ENCODE measurements at regions not wholly inside any gene's neighbourhood (a gene's known extent, or its start where the extent isn't known, plus 50 kb on each side); places are given as distances from the start of the nearest gene placed in this dataset.

- H3K27ac ChIP-seq (ENCODE audit: low read depth in 1 of 3, low read length in 2 of 3), result no peak overlapping the region
- no peak for DNase-seq
- peaks cover 0 to 5% (median 0%) of the 10 kb centered on the region in 3 donors for H3K27me3 ChIP-seq (ENCODE audit: control insufficient read depth in 3 of 3, insufficient read depth in 3 of 3, low read length in 3 of 3)
- H3K36me3 ChIP-seq (ENCODE audit: control insufficient read depth in 3 of 3, insufficient read depth in 2 of 3, low read depth in 1 of 3, low read length in 3 of 3), result no peaks in the 10 kb centered on the region
- no peak for FAIRE-seq
- peaks cover 0 to 4% (median 0%) of the 10 kb centered on the region in 3 donors for H3K4me1 ChIP-seq (ENCODE audit: control insufficient read depth in 3 of 3, insufficient read depth in 2 of 3, low read depth in 1 of 3, low read length in 2 of 3)
- H3K4me3 ChIP-seq (ENCODE audit: low read depth in 1 of 3, low read length in 3 of 3), result no peak overlapping the region
- no peaks in the 10 kb centered on the region for H3K9me3 ChIP-seq (ENCODE audit: control insufficient read depth in 2 of 2, insufficient read depth in 1 of 2, low read depth in 1 of 2, low read length in 1 of 2)
- 70 to 75% (median 71%) methylated on average over 8 of the region's 8 CpGs for WGBS, 3 donors
Measured at GRCh38 chr15:69823223-69823907, 274.4 kb downstream of the TLE3 start.

GRCh38 chr15:69824075-69824876, 273.4 kb downstream of the TLE3 start:
- Histone ChIP-seq H3K4me1 (ENCODE audit: control insufficient read depth in 3 of 3, insufficient read depth in 2 of 3, low read depth in 1 of 3, low read length in 2 of 3) (peaks cover 0 to 3% (median 0%) of the 10 kb centered on the region in 3 donors), H3K27me3 (ENCODE audit: control insufficient read depth in 3 of 3, insufficient read depth in 3 of 3, low read length in 3 of 3) (peaks cover 0 to 5% (median 0%) of the 10 kb centered on the region in 3 donors), H3K9me3 (ENCODE audit: control insufficient read depth in 2 of 2, insufficient read depth in 1 of 2, low read depth in 1 of 2, low read length in 1 of 2) (no peaks in the 10 kb centered on the region), H3K27ac (ENCODE audit: low read depth in 1 of 3, low read length in 2 of 3) (no peak overlapping the region), H3K36me3 (ENCODE audit: control insufficient read depth in 3 of 3, insufficient read depth in 2 of 3, low read depth in 1 of 3, low read length in 3 of 3) (no peaks in the 10 kb centered on the region), H3K4me3 (ENCODE audit: low read depth in 1 of 3, low read length in 3 of 3) (no peak overlapping the region)
- FAIRE-seq (no peak), DNase-seq (no peak)
- 82 to 85% (median 84%) methylated on average over 9 of the region's 9 CpGs for WGBS, 3 donors

GRCh38 chr15:69824877-69825406, 272.8 kb downstream of the TLE3 start:
- Histone ChIP-seq H3K27me3 (ENCODE audit: control insufficient read depth in 3 of 3, insufficient read depth in 3 of 3, low read length in 3 of 3) (peaks cover 0 to 5% (median 0%) of the 10 kb centered on the region in 3 donors), H3K9me3 (ENCODE audit: control insufficient read depth in 2 of 2, insufficient read depth in 1 of 2, low read depth in 1 of 2, low read length in 1 of 2) (no peaks in the 10 kb centered on the region), H3K4me1 (ENCODE audit: control insufficient read depth in 3 of 3, insufficient read depth in 2 of 3, low read depth in 1 of 3, low read length in 2 of 3) (no peaks in the 10 kb centered on the region), H3K4me3 (ENCODE audit: low read depth in 1 of 3, low read length in 3 of 3) (no peak overlapping the region), H3K27ac (ENCODE audit: low read depth in 1 of 3, low read length in 2 of 3) (no peak overlapping the region), H3K36me3 (ENCODE audit: control insufficient read depth in 3 of 3, insufficient read depth in 2 of 3, low read depth in 1 of 3, low read length in 3 of 3) (no peaks in the 10 kb centered on the region)
- DNase-seq (no peak), FAIRE-seq (no peak)
- WGBS, 3 donors, result 95% methylated on average over 2 of the region's 2 CpGs

GRCh38 chr15:69825941-69826818, 271.5 kb downstream of the TLE3 start:
- FAIRE-seq, result no peak
- 65 to 78% (median 73%) methylated on average over 17 of the region's 17 CpGs for WGBS, 3 donors

GRCh38 chr15:69826819-69827175, 270.9 kb downstream of the TLE3 start:
- no peak overlapping the region for H3K27ac ChIP-seq (ENCODE audit: low read depth in 1 of 3, low read length in 2 of 3)
- 76 to 95% (median 87%) methylated on average over 3 of the region's 3 CpGs for WGBS, 3 donors
- FAIRE-seq (no peak), DNase-seq (no peak)
- no peaks in the 10 kb centered on the region for H3K9me3 ChIP-seq (ENCODE audit: control insufficient read depth in 2 of 2, insufficient read depth in 1 of 2, low read depth in 1 of 2, low read length in 1 of 2)
- H3K4me3 ChIP-seq (ENCODE audit: low read depth in 1 of 3, low read length in 3 of 3), result no peak overlapping the region
- H3K27me3 ChIP-seq (ENCODE audit: control insufficient read depth in 3 of 3, insufficient read depth in 3 of 3, low read length in 3 of 3), result no peaks in the 10 kb centered on the region
- H3K4me1 ChIP-seq (ENCODE audit: control insufficient read depth in 3 of 3, insufficient read depth in 2 of 3, low read depth in 1 of 3, low read length in 2 of 3), result no peaks in the 10 kb centered on the region
- H3K36me3 ChIP-seq (ENCODE audit: control insufficient read depth in 3 of 3, insufficient read depth in 2 of 3, low read depth in 1 of 3, low read length in 3 of 3), result no peaks in the 10 kb centered on the region

More at GRCh38 chr15:69825941-69826818, 271.5 kb downstream of the TLE3 start:
- H3K27me3 ChIP-seq (ENCODE audit: control insufficient read depth in 3 of 3, insufficient read depth in 3 of 3, low read length in 3 of 3), result peaks cover 0 to 3% (median 0%) of the 10 kb centered on the region in 3 donors
- H3K36me3 ChIP-seq (ENCODE audit: control insufficient read depth in 3 of 3, insufficient read depth in 2 of 3, low read depth in 1 of 3, low read length in 3 of 3), result no peaks in the 10 kb centered on the region
- H3K4me3 ChIP-seq (ENCODE audit: low read depth in 1 of 3, low read length in 3 of 3), result no peak overlapping the region
- H3K4me1 ChIP-seq (ENCODE audit: control insufficient read depth in 3 of 3, insufficient read depth in 2 of 3, low read depth in 1 of 3, low read length in 2 of 3), result no peaks in the 10 kb centered on the region
- no peak overlapping the region for H3K27ac ChIP-seq (ENCODE audit: low read depth in 1 of 3, low read length in 2 of 3)
- no peak for DNase-seq
- no peaks in the 10 kb centered on the region for H3K9me3 ChIP-seq (ENCODE audit: control insufficient read depth in 2 of 2, insufficient read depth in 1 of 2, low read depth in 1 of 2, low read length in 1 of 2)

GRCh38 chr15:69827751-69828150, 270.0 kb downstream of the TLE3 start:
- Histone ChIP-seq H3K4me1 (ENCODE audit: control insufficient read depth in 3 of 3, insufficient read depth in 2 of 3, low read depth in 1 of 3, low read length in 2 of 3) (no peaks in the 10 kb centered on the region), H3K9me3 (ENCODE audit: control insufficient read depth in 2 of 2, insufficient read depth in 1 of 2, low read depth in 1 of 2, low read length in 1 of 2) (no peaks in the 10 kb centered on the region), H3K27me3 (ENCODE audit: control insufficient read depth in 3 of 3, insufficient read depth in 3 of 3, low read length in 3 of 3) (no peaks in the 10 kb centered on the region)

GRCh38 chr15:69828181-69828828, 269.4 kb downstream of the TLE3 start:
- DNase-seq (no peak), FAIRE-seq (no peak)
- Histone ChIP-seq H3K27ac (ENCODE audit: low read depth in 1 of 3, low read length in 2 of 3) (no peak overlapping the region), H3K9me3 (ENCODE audit: control insufficient read depth in 2 of 2, insufficient read depth in 1 of 2, low read depth in 1 of 2, low read length in 1 of 2) (no peaks in the 10 kb centered on the region), H3K4me3 (ENCODE audit: low read depth in 1 of 3, low read length in 3 of 3) (no peak overlapping the region), H3K4me1 (ENCODE audit: control insufficient read depth in 3 of 3, insufficient read depth in 2 of 3, low read depth in 1 of 3, low read length in 2 of 3) (no peaks in the 10 kb centered on the region), H3K27me3 (ENCODE audit: control insufficient read depth in 3 of 3, insufficient read depth in 3 of 3, low read length in 3 of 3) (no peaks in the 10 kb centered on the region), H3K36me3 (ENCODE audit: control insufficient read depth in 3 of 3, insufficient read depth in 2 of 3, low read depth in 1 of 3, low read length in 3 of 3) (no peaks in the 10 kb centered on the region)
- WGBS, 3 donors, result 85 to 89% (median 85%) methylated on average over 9 of the region's 9 CpGs

More at GRCh38 chr15:69827751-69828150, 270.0 kb downstream of the TLE3 start:
- no peak for FAIRE-seq
- Histone ChIP-seq H3K4me3 (ENCODE audit: low read depth in 1 of 3, low read length in 3 of 3) (no peak overlapping the region), H3K27ac (ENCODE audit: low read depth in 1 of 3, low read length in 2 of 3) (no peak overlapping the region), H3K36me3 (ENCODE audit: control insufficient read depth in 3 of 3, insufficient read depth in 2 of 3, low read depth in 1 of 3, low read length in 3 of 3) (no peaks in the 10 kb centered on the region)
- WGBS, 3 donors, result 89 to 92% (median 91%) methylated on average over 1 of the region's 1 CpG
- DNase-seq, result no peak

All from small intestine (tissue), 7 donors.